Amygdala (tissue), 56 donors: ENCODE measurements at regions not wholly inside any gene's neighbourhood (a gene's known extent, or its start where the extent isn't known, plus 50 kb on each side); places are given as distances from the start of the nearest gene placed in this dataset.
"Not testable (repeated sequence)": the region's sequence is repeated elsewhere in the genome, so short reads cannot be mapped to it uniquely, and the experiment has no call there.

Experiments
- DNase-seq, 56 donors: peaks; one replicate each; lab custom pipeline; 2025; lab: John Stamatoyannopoulos, UW

DNA sequence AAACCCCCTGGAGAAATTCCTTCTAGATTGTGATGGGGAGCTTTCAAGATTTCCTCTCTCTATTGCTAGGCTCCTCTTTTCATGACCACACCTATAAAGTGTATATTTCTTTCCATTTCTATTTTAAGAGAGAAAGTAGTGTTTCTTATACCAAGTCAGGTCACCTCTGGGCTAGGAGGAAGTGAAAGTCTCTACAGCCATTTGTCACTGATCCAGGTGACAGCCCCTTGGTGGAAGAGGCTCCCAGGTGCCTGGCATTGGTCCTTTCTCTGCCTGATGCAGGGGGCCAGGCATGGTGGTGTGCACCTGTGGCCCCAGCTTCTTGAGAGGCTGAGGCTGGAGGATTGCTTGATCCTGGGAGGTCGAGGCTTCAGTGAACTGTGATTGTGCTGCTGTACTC is 64.7 kb downstream of the DHCR7 start:
- DNase-seq, result no peak

DNA sequence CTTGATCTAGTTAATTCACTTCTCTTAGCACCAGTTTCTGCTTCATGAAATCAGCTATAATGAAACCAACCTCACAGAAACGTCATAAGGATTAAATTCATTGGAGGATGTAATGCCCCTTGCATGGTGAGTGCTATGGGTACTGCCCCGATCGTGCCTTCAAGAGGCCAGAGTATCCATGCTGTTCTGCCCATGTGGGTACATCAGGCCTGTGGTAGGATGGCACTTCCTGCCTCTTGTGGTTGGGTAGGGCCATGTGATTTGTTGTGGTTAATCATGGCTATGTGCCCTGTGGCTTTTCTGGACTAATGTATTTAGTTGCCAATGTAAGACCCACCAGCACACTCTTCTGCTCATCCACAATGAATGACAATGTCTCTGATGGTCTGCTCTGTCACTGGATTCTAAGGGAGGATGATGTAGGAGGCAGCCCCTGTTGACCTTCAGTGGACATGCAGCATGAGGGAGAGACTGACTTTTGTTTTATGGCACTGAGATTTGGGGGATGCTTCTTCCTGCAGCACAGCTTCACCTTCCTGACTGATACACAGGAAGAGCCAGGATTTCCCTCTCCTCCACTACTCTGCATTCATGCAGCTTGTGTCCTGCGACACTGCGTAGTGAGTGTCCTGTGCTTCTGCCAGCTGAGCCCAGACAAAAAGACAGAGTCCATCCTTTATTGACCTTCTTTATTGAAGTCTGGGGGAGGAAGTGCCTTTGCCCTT is 66.2 kb downstream of the DHCR7 start:
- DNase-seq, result no peak

DNA sequence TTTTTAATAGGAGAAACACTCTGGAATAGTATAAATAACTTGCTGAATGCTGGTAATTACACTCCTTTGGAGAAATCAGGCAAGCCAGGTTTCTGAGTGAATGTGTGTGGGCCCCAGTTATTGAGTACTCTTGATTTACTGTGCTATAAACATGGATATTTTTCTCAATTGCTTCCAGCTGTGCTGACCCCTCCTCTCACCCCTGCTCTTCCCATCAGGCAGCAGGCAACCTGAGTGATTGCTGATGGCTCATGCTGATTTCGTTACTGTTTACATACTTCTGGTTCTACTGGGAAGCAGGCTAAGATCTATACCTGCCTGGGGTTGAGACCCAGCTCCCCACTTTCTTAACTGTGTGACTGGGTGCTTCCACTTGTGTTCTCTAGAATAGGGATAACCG is 68.5 kb downstream of the DHCR7 start:
- DNase-seq, result no peak

DNA sequence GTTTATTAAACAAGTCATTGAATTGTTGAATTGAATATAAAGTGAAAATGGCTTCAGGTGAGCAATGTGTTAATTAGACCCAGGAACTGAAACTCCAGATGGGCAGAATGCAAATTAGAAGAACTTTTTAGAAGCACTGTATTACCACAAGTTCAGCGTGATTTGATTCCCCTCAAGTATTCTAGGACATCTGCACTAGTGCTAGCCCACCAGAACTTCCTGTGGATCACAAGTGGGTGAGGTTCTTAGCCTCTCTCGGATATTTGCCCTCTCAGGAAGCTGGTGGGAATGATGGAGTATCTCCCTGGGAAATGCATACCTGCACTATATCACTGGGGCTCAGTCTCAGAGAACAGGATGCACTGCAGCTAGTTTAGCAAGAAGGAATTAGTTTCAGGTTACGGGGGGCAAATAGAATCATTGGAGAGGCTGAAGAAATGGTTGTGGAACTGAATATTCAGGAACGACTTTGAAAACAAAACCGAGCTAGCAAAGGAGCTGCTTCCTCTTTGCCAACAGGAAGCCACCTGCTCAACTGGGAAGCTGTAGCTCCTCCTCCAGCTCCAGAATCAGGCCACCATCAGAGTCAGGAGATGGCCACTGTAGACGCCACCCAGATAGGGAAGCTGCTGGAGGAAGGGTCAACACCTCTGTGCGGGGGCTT is 74.3 kb downstream of the DHCR7 start:
- DNase-seq, result no peak

DNA sequence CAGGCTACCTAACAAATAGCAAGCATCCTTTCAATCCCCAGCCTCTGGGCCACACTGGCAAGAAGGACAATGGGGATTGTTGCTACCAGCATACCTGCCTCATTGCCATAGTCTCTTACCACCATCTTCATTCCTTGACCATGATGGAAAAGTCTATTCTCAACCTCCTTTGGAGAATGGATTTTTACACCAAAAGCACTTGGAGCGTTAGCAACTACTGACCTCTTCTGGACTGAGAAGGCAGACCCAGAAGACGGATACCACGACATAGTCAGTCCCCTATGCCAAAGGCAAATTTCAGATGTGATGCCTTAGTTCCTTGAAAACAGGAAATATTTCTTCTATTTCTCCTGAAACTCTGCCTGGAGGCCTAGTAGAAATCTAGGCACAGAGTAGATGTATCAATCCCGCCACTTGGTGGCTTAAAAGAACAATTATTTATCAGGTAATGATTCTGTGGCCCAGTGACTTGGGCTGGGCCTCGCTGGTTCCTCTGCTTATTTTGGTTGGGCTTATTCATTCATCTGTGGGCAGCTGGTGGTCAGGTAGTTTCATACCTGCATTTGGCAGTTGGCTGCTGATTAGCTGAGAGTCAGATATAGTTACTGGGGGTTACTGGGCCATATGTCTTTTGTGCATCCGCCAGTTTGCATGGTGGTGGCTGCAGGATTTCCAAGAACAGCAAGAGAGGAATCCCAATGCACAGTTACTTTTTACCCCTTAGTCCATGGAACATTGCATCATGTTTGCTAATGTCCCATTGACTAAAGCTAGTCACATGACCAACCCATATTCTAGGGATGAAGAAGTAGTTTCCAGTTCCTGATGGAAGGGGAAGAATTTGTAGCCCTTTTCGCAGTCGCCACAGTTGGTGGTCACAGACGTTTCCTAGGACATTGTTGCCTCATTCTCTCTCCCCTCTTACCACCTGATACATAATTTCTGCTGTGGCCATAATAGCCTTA is 75.2 kb downstream of the DHCR7 start:
- peak in 8 of 56 donors; percentile 2 to 55 (median 36) for DNase-seq

DNA sequence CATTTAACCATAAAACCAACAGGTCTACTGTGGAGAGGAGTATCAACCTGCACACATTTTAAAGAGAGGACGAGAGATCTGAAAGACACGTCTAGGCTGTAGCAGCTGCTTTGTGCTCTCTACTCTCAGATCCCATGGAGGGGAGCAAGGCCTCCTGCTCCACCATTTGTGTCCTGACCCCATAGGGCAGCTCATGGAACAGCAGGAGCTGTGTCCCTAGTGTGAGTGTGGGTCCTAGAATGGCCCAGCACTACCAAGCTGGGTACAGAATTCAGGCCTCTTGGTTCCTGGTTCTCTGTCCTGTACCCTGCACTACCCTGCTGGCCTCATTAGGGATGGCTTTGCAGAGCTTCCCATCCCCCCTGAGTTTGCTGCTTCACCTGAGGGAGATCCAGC is 76.5 kb downstream of the DHCR7 start:
- DNase-seq, result no peak

DNA sequence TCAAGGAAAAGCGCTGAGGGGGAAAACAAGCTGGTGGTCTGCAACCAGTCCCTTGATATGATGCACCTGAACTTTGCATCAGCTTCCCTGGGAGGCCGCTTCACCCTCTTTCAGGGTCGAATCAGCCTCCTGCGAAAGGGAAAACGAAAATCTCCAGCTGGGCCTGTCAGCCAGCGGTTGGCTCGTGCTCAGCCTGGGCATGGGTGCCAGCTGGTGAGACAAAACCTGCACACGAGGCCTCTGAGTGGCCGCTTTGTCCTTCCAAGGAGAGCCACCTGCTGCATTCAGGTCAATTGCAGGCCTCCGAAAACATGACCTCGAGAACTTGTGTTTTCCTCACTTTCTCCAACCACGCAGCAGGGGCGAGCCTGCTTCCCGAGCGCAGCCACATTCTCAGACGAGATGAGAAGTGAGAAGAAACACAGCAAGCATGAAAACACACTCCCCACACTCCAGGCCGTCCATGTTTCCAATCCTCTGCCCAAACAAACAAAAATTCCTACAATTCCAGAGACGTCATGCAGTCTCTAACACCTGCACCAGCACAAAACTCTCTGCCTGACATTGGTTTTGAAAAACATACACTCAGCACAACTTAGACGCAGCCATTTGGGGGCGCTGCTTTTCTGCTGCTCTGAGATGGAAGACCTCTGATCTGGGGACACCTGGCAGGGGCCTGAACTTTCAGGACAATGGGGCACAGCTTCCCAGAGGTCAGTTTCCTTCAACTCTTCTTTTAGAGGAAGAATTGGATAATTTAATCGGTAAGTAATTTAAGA is 77.1 kb downstream of the DHCR7 start:
- peak in 5 of 56 donors; percentile 4 to 26 (median 18) for DNase-seq

DNA sequence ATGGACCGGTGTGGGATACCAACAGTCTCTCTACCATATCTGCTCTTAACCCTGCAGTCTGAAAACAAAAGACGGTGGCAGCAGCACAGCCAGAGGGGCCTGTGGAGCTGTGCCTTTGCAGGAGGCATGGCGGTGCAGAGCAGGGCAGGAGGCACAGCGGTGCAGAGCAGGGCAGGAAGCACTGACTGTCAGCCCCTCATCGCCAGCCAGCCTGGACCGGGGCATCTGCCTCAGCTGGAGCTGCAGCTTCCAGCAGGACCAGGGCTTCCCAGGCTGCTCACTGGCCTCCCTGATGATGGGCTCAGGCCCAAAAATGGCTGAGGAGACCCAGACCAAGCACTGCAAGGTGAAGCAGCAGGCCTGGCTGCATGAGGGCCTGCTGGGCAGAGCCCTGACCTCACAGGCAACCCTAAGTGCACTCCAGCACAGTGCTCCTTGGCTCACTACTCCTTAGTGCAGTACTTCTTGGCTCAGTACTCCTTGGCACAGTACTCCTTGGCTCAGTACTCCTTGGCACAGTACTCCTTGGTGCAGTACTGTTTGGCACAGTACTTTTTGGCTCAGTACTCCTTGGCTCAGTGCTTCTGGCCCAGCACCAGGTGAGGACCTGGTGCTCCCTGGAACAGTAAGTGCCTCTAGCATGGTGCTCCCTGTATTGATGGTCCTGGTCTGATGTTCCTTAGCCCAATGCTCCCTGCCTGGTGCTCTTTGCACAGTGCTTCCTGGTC is 78.0 kb downstream of the DHCR7 start:
- DNase-seq, result no peak

DNA sequence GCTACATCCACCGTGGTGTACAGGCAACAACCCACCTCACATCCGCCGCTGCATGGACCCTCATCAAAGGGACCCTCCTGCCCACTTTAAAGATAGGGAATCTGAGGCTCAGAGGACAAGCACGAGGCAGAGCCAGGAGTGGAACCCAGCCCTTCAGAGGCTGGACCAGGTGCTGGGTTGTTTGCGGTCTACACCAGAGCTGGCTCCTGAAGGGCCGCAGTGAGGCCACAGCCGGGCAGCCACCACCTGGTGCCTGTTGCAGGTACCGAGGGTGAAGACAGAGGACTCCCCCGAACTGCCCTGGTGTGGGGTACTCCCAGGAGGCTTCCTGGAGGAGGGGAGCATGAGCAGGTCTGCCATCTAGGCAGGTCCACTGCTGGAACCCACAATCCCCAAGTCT is 78.8 kb downstream of the DHCR7 start:
- DNase-seq, result no peak

DNA sequence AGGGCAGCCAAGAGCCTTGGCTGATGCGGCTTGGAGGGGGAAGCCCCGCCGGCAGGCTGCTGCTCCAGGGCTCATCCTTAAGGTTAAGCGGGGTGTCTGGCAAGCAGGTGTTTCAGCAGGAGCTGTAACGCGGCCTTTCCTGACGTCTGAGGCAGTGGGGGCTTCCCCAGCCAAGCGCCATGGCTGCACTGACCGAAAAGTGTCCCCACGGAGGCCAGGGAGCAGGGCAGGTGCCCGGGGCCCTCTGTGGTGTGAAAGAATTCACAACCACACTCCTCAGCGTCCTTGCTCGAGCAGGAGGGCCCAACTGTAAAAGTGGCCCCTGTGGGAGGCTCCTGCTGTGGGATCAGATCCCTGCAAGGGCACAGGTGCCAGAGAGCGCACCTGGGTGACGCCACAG is 79.2 kb downstream of the DHCR7 start:
- DNase-seq, result no peak

DNA sequence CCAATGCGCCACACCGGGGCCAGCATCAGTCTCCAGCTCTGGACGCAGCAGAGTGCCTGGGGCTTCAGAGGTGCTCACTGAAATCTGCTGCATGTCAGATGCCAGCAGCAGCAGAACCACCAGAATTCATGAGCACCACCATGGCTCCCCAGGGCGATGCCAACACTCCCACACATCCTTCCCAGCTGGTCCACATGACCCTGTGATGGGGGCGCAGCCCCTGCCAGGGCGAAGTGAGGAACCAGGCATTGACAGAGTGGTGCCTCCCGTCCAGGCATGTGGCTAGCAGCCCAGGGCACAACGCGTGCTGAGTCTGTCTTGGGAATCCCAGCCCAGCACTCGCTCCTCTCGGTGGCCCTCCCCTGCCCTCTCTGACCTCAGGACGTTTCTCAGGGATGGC is 80.4 kb downstream of the DHCR7 start:
- no peak for DNase-seq

DNA sequence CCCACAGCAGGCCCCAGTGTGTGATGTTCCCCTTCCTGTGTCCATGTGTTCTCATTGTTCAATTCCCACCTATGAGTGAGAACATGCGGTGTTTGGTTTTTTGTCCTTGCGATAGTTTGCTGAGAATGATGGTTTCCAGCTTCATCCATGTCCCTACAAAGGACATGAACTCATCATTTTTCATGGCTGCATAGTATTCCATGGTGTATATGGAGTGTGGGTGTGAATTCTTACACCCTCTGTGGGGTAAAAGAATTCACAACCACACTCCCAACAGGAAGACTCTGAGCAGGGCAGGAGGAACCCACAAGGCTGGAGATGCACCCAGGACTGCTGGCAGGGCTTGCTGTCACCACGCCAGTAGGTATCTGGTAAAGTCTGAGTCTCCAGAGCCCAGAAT is 80.9 kb downstream of the DHCR7 start:
- DNase-seq, result not testable (repeated sequence)

DNA sequence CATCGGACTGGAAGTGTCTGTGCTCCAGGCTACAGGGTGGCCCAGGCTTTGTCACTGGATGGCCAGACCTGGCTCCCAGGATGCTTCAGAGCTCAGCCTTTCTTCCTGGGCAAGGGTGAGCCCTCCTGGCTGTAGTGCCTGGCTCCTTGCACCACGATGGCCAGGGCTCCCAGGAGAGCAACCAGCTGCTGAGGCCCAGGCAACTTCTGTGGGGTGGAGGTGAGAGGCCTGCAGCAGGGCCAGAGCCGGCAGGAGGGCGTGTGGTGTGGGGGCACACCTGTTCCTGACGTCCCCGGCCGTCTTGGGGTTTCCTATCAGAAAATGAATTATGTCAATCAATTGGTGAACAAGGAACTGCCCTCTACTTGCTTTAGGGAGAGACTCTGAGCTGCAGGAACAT is 82.1 kb downstream of the DHCR7 start:
- no peak for DNase-seq

DNA sequence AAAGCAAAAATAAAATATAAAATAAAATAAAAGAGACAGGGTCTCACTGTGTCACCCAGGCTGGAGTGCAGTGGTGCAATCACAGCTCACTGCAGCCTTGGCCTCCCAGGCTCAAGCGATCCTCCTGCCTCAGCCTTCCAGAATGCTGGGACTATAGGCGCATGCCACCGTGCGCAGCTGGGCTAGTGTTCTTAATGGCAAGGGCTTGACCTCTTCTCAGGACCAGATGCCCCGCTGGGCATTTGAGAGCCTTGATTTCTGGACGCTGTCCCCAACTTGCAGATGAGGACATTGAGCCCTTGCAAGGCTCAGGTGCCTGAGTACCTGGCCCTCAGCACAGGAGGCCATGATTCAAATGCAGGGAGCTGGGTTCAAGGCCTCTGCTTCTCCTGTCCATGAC is 82.6 kb downstream of the DHCR7 start:
- DNase-seq, result no peak

DNA sequence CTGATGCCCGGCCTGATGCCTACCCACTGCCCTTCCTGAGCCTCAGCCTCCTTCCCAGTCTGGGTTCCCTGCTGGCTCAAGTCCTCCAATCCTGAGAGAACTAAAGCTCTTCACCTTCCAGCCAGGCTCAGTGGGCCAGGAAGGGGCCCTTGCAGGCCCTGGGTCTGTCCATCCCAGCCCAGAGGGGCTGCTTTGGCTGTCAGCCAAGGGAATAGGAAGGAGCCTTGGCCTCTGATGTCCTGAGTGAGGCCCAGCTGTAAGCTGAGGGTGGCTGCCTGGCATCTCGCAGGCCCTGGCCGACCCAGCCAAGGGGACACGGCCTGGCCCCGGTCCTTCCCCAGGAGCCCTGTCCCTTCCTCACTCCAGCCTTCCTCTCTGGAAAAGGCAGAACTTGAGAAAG is 83.4 kb downstream of the DHCR7 start:
- DNase-seq, result peak in 1 of 56 donors; percentile 38

DNA sequence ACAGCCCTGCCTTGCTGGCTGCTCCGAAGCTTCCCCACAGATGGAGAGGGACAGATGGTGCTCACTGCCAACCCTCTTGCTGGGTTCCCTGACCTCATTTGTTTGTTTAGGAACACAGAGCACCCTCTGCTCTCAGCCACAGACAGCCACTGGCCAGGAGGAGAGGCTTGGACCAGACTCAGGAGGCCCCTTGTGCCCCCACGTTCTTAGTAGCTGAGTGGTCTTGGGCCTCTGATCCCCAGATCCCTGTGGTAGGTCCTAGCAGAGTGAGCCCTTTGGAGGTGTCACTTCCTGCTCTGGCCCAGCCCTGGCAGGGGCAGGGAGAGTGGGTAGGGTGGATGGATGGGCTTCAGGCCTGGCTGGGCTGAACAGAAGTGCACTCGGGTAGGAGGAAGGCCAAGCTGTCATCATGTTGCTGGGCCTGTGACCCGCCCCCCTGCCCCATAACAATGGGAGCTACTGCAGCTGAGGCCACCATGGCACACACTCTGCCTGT is 84.0 kb downstream of the DHCR7 start:
- peak in 27 of 56 donors; percentile 3 to 81 (median 50) for DNase-seq

DNA sequence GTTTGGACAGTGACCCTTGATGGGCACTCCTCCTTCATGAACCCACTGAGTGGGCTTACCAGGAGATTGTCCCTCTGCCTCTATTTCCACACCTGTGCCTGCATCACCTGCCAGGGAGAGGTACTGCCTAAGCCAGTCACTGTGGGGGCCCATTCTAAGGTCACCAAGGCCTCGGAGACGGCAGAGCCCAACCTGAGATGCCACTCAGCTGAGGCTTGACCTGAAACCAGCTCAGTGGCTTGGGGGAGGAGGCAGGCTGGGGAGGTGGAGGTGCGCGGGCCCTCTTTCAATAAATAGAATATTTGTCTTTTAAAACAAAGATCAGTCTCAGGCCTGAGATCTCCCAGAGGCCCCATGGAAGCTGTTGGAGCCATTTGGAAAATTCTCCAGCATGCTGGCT is 84.5 kb downstream of the DHCR7 start:
- DNase-seq, result no peak

DNA sequence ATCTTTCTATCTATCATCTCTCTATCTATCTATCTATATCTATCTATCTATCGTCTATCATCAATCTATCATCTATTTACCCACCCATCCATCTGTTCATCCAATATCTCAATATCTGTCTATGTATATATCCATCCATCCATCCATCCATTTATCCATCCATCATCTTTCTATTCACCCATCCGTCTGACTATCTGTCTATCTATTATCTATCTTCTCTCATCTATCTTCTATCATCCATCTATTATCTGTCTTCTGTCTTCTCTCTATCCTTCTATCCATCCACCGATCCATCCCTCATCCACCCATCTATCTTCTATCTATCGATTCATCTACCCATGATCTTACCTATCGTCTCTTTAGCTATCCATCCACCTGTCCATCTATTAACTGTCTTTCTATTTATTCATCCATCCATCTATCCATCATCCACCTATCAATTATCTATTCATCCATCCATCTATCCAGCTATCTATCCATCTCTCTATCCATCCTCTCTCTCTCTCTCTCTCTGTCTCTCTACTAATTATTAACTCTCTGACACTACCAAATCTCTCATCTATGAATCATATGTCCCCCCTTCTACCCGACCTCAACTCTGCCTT is 89.1 kb downstream of the DHCR7 start:
- DNase-seq, result no peak

DNA sequence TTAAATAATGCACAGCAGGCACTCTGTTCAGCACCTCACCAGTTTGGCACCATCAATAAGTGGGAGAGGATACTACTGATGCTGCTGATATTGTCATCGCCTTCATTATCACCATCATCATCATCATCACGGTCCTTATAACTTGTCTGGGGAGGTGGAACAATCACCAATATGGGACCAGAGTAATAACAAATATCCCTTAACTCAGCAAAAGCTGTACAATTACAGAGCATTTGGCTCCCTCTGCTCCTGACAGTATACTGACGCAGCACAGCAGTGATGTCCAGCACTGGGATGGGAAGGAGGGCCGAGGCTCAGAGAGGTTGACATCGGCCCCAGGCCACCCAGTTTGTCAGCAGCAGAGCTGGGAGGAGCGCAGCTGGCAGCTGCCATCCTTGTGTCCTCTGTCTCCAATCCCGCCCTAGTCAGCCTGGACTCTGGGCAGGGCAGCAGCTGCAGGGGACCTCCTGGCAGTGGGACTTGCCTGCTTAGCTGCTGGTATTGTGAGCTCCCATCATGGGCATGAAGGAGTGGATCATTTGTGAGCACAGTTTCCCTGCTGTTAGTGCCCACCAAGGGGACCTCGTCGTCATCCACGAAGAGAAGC is 90.0 kb downstream of the DHCR7 start:
- DNase-seq, result no peak
